ENCODE measurements at regions not wholly inside any gene's neighbourhood (a gene's known extent, or its start where the extent isn't known, plus 50 kb on each side); places are given as distances from the start of the nearest gene placed in this dataset.
"Not testable (repeated sequence)": the region's sequence is repeated elsewhere in the genome, so short reads cannot be mapped to it uniquely, and the experiment has no call there.

- DNase-seq (ENCODE audit: low read depth in 2 of 2) = no peak
Measured at GRCh38 chr4:81723927-81724587, 252.3 kb upstream of the RASGEF1B start.

GRCh38 chr4:81723019-81723884 is 251.5 kb upstream of the RASGEF1B start:
- DNase-seq (ENCODE audit: low read depth in 2 of 2) = no peak

GRCh38 chr4:81722290-81722851 is 250.7 kb upstream of the RASGEF1B start:
- DNase-seq (ENCODE audit: low read depth in 2 of 2) = no peak

- DNase-seq (ENCODE audit: low read depth in 2 of 2) = no peak
Measured at GRCh38 chr4:81715757-81716156, 244.1 kb upstream of the RASGEF1B start.

GRCh38 chr4:81715357-81715756 is 243.7 kb upstream of the RASGEF1B start:
- DNase-seq (ENCODE audit: low read depth in 2 of 2) = not testable (repeated sequence)

GRCh38 chr4:81714291-81714690 is 242.6 kb upstream of the RASGEF1B start:
- DNase-seq (ENCODE audit: low read depth in 2 of 2) = no peak

GRCh38 chr4:81712714-81713113 is 241.0 kb upstream of the RASGEF1B start:
- DNase-seq (ENCODE audit: low read depth in 2 of 2) = no peak

GRCh38 chr4:81704461-81704860 is 232.8 kb upstream of the RASGEF1B start:
- DNase-seq (ENCODE audit: low read depth in 2 of 2) = no peak

GRCh38 chr4:81700189-81700588 is 228.5 kb upstream of the RASGEF1B start:
- no peak for DNase-seq (ENCODE audit: low read depth in 2 of 2)

GRCh38 chr4:81698538-81699296 is 227.0 kb upstream of the RASGEF1B start:
- DNase-seq (ENCODE audit: low read depth in 2 of 2) = no peak

GRCh38 chr4:81694176-81694913 is 222.6 kb upstream of the RASGEF1B start:
- DNase-seq (ENCODE audit: low read depth in 2 of 2) = no peak

GRCh38 chr4:81690871-81691270 is 219.2 kb upstream of the RASGEF1B start:
- no peak for DNase-seq (ENCODE audit: low read depth in 2 of 2)

GRCh38 chr4:81688085-81688484 is 216.4 kb upstream of the RASGEF1B start:
- DNase-seq (ENCODE audit: low read depth in 2 of 2) = no peak

GRCh38 chr4:81687471-81687870 is 215.8 kb upstream of the RASGEF1B start:
- DNase-seq (ENCODE audit: low read depth in 2 of 2) = no peak

GRCh38 chr4:81685104-81685503 is 213.4 kb upstream of the RASGEF1B start:
- no peak for DNase-seq (ENCODE audit: low read depth in 2 of 2)

GRCh38 chr4:81684352-81684751 is 212.6 kb upstream of the RASGEF1B start:
- no peak for DNase-seq (ENCODE audit: low read depth in 2 of 2)

- no peak for DNase-seq (ENCODE audit: low read depth in 2 of 2)
Measured at GRCh38 chr4:81682492-81682891, 210.8 kb upstream of the RASGEF1B start.

GRCh38 chr4:81679315-81679714 is 207.6 kb upstream of the RASGEF1B start:
- no peak for DNase-seq (ENCODE audit: low read depth in 2 of 2)

GRCh38 chr4:81678801-81679200 is 207.1 kb upstream of the RASGEF1B start:
- no peak for DNase-seq (ENCODE audit: low read depth in 2 of 2)

- no peak for DNase-seq (ENCODE audit: low read depth in 2 of 2)
Measured at GRCh38 chr4:81676537-81676936, 204.8 kb upstream of the RASGEF1B start.

GRCh38 chr4:81675791-81676393 is 204.2 kb upstream of the RASGEF1B start:
- DNase-seq (ENCODE audit: low read depth in 2 of 2) = no peak

Measured in stimulated activated CD4-positive, alpha-beta T cell treated with anti-CD3 and anti-CD28 coated beads, Interleukin-4, amount 100 ng/mL, for 48 hours (primary cell).